KBM-7 (cell line): ENCODE measurements at regions not wholly inside any gene's neighbourhood (a gene's known extent, or its start where the extent isn't known, plus 50 kb on each side); places are given as distances from the start of the nearest gene placed in this dataset.
"Not testable (repeated sequence)": the region's sequence is repeated elsewhere in the genome, so short reads cannot be mapped to it uniquely, and the experiment has no call there.

Experiments used
- DNase-seq: peaks from one replicate; pipeline ENCODE4 v3.0.0-alpha.2; 2015
- in situ Hi-C: fragments of 300-500 bp; cut with MboI; formaldehyde crosslinking; loops from 2 replicates; pipeline ENCODE4 v1.14.3; 2020; ENCODE audit warnings: low sequenced_read_pairs, low pct_unique_long_range_greater_than_20kb, mixed read lengths

DNA sequence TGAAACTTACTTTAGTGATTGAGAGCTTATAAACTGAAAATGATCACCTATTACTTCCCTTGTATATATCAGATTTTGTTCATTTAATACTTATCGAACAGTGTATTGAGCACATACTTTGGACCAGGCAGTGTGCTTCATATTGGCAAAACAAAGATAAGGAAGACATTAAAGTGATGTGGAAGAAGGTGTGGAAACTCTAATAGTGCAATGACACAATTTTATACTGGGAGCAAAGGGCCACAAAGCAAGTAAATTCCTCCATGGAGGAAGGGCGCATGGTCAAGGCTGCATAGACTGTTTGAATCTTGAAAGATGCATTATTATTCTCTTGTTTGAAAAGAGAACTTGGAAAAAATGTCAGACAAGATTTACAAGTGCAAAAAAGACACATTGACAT is 936.5 kb upstream of the DDX18 start:
- DNase-seq = no peak
- in situ Hi-C loops = no loop called here

DNA sequence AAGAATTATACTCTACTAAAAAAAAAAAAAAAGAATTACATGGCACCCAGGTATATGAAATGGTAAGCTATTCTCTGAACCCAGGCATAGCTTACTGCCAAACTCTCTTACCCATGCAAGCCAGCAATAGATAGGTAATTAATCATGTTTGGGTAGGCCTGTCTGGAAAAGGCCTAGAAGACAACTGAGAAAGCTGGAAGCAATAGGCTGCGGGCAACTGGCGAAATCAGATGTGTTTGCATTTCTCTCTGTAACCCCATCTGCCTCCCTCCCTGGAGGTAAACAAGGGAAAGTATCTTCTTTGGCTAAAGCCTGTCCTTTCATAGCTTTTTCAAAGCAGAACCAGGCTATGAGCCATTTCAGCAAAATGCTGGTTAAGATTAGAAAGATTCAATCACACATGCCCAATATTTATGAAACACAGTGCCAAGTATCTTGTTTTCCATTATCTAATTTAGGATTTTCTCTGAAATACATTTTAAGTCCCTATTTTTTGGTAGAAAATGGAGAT is 934.8 kb upstream of the DDX18 start:
- no peak for DNase-seq
- in situ Hi-C loops = no loop called here

DNA sequence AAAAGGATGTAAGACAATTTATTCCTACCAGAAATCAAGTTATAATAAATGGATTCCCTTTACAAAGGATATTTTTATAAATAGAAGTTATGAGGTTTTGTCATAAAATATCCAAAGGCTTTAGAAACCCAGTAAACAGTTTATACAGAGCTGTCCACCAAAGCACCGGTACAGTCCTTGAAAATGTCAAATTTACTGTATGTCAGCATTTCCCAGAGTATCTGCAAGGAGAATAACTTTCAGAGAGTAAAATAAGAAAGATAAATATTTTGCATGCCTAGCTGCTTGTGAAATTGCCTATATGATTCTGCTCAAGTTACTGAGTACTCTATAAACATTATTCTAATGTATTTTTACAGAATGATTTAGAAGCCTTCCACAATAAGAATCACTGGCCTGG is 923.3 kb upstream of the DDX18 start:
- DNase-seq = no peak
- in situ Hi-C loops = no loop called here

DNA sequence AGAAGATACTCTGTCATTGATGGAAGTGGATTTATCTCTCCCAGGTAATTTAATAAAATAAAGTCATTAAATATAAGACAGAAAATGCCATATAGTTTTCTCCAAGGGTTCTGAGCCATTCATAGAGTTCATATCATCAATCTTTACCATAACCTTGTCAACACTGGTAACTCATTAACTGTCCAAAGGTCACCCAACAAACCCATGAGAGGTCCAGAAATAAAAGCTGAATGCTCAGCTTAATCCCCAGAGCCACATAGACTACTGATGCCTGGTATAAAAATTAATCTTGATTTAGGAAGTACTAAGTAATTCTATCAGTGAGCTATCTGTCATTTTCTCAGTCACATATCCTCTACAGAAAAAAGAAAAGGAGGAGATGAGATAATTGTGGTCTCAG is 903.0 kb upstream of the DDX18 start:
- DNase-seq = no peak
- in situ Hi-C loops = no loop called here

DNA sequence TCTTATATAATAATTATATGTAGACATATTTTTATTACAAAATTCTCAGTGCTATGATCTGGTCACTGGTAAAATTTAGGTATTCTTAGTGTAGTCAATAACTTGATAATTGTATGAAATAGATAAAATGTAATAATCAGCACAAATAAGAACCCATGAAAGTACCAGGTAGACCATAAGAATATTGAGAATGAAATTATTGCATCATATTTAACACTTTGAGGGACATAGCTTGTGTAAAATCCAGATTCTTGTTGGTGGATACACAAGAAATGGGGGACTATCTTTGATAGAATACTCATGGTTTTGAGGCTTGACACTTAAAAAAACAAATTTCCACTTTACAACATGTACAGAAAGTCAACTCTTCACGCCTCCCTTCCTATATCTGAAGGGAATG is 898.8 kb upstream of the DDX18 start:
- DNase-seq = no peak
- in situ Hi-C loops = no loop called here

DNA sequence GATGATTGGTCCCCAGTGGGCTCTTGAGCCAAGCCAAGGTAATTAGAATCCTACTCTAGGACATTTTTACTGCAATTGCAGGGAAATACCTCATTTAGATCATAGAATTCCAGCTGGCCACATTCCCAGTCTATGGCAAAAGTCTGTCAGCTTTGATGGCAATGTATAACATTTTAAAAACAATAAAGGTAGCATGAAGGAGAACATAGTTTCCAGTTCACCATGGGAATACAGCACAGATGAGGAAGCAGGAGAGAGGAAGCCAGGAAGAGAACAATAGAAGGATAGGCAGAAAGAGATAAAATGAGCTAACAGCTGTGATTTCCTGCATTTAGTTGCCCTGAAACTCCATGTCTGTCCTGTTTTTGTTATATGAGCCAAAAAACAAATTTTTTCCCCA is 897.3 kb upstream of the DDX18 start:
- in situ Hi-C loops = no loop called here
- no peak for DNase-seq

DNA sequence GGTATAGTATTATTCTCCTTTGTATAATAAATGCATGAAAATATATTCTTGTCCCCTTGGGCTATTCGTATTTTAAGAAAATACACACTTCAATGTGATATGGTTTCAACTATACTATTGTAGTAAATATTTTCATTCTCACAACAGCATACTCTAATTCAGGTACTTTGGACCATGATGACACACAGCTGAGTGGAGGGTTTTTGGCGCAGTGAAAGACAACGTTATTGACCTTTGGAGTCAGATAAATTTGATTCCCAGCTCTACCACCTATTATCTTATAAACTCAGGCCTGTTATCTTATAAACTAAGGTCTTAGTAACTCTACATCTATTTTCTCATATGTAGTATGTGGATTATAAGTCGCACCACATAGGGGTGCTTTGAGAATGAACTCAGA is 895.9 kb upstream of the DDX18 start:
- in situ Hi-C loops = no loop called here
- no peak for DNase-seq

DNA sequence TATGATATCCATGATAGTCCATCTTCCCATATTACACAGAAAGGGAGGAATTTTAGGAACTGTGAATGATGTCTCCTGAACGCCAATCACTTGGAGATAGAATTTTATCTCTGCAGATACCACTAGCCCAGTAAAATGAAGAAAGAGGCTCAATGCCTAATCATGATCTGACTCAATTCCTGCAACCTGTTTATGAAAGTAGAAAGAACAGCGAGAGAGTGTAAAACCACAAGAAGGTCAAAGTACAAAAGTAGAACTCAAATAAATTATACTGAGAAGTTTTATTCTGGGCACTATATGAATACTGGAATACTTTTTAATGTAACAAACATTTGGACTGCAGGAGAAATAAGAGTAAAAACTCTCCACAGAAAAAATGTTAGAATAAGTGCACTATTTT is 892.1 kb upstream of the DDX18 start:
- DNase-seq = no peak
- in situ Hi-C loops = no loop called here

DNA sequence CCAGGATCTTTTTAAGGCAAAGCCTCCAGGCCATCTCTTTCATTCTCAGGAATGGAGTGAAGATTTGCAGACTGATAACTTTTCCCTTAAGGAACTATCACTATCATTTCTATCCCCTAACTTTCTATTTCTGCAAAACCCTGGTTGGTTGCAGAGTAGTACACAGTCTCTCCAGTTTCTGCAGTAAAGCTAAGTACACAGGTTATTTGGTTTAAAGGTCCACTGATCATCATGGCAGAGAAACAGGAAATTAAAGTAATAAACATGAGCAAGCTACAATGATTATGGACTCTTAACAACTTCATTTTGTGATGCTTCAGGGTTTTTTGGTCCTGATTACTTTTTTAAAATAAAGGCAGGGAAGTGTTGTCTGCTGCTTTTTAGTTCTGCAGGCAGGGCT is 890.0 kb upstream of the DDX18 start:
- no peak for DNase-seq
- in situ Hi-C loops = no loop called here

DNA sequence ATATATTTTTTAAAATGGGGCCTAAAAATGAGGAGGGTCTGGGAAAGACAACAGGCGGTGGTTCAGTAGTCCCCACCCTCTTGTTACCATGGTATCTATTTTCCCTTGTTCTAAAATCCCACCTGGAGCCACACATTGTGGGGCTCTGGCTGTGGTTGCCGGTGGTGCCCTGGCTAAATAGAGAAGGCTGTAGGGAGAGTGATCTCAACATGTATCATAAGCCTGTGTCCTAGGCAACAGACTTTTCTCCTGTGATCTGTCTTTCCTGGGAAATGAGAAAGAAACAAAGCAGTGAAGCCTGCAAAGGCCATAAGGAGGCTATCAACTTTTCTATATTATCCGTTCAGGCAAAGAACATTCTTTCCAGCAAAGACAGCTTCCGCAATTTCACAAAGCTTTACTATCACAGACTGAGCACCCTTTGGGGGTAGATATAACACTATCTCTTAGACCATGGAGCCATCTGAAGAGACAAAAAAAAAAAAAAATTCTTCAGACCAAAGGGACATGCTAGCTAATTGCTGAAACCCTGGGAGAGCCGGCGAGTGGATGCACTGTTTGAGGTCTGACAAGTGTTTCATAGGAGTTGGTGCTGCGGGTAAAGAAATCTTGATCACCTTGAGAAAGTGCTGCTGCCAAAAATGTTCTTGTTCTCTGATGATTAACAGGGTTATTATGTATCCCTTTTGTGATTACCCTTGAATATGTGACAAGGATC is 879.2 kb upstream of the DDX18 start:
- in situ Hi-C loops = no loop called here
- DNase-seq = no peak

DNA sequence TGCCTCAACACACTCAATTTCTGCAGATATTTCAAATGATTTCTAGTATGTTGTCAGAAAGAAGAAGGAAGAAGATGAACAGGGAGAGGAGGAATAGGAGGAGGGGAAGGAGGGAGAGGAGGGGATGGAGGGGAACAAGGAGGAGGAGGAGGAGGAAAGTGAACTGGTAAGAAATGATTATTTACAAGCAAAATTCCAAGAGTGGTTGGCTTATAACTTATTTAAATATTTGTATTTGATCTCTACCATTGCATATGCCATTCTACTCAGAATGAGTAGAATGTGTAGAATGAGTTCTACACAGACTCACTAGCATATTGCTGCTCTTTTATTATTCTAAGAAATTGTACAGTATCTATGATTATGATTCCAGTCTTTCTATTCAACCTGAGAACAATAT is 866.2 kb upstream of the DDX18 start:
- in situ Hi-C loops = no loop called here
- DNase-seq = no peak

DNA sequence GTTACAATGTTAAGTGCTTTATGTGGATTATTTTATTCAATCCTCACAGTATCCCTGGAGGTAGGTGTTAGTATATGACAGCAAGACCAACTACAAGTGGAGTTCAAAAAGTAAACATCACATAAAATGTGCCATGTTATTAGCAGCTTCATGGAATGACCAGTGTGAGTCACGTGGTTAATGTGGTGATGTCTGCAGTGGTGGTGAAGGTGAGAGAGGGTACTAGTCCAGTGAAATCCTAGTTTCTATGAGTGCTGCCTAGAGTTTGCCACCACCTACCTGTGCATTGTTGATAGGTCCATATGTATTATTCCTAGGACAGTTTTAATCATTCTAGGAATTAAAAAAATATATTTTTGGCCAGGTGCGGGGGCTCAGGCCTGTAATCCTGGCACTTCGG is 865.2 kb upstream of the DDX18 start:
- in situ Hi-C loops = no loop called here

DNA sequence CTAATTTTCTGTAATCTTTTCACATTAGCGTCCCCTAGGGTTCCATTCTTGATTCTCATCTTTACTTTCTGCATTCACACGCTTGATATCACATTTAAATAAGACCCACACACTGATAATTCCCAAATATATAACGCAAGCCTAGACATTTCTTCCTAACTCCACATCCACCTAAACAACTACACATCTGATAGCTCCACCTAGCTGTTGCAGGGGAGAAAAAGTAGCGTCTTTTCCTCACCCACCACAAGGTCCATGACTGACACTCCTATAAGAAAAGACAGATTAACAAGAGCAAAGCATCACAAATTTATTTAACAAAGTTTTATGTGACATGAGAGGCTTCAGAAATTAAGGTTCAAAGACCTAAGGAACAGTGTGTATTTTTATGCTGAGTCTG is 862.2 kb upstream of the DDX18 start:
- peak; percentile 9 for DNase-seq
- in situ Hi-C loops = no loop called here

More for the DNA sequence above, 865.2 kb upstream of the DDX18 start:
- DNase-seq = no peak

DNA sequence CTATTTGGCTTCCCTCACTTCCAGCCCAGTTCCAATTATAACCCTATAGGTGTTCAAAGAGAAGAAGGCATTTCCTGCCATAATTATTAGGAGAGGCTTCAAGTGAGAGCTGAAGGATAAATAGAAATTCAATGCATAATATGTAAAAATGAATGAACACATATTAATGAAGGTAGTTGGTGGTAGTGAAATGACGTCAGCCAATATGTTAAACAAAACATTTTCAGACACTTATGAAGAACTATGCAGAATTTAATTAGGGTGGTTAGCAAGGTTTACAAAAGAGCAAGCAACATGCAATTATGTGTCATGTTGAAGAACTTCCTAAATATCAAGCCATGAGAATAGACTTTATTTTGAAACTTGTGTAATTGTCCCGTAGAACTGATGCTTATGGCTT is 858.8 kb upstream of the DDX18 start:
- in situ Hi-C loops = no loop called here
- DNase-seq = no peak

DNA sequence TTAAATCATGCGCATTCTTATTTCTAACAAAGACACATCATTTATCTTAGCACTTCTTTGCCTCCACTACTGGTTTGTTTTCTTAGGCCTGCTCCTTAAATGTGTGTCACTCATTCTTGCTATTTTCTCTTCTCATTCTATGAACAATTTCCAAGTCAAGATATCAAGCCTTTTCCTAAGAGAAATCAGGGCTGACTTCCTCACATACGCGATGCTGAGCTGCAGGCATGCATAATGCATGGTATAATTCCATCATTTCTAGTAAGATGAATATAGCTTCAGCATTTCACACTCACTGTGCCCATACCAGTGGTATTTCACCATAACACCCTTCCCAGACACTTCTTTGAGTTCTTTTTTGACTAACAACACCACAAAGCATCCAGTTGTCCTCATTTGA is 838.9 kb upstream of the DDX18 start:
- in situ Hi-C loops = no loop called here
- DNase-seq = no peak

DNA sequence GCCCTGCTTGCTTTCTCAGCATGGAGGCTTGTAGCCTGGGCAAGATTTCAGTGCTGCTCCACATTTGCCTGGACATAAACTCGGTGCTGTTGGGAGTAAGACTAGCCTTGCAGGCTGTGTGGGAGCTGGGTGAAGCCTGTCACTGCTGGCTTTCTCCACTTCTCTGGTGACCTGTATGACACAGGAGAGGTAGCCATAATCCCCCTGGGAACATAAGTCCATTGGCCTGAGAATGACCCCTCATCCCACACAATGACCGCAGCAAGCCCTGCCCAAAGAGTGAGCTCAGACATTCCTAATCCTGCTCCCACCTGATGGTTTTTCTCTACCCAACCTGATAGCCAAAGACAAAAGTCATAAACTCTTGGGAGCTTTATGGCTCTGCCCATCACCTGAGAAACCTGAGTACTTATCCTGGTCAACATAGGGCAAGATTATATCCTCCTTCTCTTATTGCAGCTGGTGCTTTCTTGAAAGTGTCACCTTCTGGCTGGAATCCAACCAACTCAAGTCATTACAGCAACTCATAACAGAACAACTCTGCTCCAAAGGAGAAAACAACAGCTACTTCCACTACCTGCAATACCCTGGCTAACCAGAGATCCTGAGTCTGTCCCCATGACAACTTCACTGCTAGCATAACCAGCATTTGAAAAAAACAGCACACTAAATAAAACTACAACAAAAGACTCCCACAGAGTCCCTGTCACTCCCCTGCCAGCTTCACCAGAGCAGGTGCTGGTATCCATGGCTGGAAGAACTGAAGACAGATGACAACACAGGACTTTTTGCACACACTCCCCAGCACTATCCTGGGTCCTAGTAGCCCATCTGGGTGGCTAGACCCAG is 834.4 kb upstream of the DDX18 start:
- in situ Hi-C loops = no loop called here
- DNase-seq = no peak

DNA sequence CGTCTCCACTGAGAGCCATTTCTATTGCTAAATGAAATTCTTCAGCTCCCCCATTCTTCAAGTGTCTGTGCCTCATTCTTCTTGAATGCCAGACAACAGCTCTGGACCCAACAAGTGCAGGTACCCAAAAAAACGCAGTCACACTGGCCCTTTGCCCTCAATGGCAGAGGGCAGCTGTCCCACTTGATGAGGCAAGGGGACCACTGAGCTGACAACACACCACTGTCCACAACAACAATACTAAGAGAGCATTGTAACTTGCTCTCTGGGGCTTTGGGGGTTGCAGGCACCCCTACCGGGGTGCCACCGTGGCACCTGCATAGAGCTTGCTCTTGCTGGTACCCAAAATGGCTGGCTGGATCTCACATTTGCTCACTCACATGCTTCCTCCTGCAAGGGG is 827.0 kb upstream of the DDX18 start:
- no peak for DNase-seq
- in situ Hi-C loops = no loop called here

DNA sequence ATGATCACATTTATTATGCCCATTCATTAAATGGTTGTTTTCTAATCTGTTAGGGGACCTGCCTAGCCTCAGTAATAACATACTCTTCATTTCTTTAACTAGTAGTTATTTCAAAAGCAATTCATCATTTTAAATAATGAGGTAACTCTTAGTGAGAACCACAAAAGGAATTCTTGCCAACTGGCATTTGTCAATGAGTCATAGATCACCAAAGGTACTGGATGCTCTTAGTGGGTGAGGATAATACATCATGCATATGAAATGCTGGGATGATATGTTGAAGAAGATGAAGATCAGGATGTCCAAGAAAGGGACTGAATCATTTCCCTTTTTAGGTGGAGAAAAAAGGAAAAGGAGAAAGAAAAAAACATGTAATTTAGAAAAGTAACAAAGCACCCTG is 826.2 kb upstream of the DDX18 start:
- in situ Hi-C loops = no loop called here

DNA sequence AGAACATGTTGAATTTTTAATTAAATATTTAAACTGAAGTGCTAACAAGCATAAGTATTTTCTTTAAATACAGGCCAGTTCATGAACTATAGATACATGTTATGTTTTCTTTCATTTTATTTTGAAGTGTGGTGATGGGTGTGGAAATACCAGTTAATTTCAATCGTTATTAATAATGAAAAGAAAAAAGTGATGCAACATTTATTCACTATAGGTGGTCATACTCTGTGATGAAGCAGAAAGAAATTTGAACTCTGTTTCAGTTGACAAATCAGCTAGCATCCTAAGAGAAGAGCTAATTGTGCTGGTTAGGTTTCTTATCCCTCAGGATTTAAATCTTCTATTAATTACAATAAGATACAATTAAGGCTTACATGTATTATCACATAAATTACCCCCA is 795.1 kb upstream of the DDX18 start:
- DNase-seq = no peak
- in situ Hi-C loops = no loop called here

More for the DNA sequence above, 826.2 kb upstream of the DDX18 start:
- no peak for DNase-seq

DNA sequence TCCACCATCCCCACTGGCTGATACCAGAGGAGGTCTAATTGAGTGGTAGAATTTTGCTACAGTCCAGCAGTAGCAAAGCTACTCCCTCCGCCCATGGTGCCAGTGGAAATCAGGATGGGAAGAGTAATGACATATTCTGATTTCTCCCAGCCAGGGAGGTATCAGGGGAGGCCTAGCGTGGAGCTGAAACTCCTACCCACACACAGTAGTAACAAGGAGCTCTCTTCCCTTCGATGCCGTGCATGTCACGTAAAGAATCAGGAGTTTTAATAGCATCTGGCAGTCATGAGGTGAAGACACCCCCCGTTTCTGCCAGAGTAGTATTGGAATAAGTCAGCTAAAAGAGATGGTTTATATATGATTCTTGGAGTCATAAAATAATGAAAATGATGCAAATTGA is 786.8 kb upstream of the DDX18 start:
- in situ Hi-C loops = no loop called here
- no peak for DNase-seq

DNA sequence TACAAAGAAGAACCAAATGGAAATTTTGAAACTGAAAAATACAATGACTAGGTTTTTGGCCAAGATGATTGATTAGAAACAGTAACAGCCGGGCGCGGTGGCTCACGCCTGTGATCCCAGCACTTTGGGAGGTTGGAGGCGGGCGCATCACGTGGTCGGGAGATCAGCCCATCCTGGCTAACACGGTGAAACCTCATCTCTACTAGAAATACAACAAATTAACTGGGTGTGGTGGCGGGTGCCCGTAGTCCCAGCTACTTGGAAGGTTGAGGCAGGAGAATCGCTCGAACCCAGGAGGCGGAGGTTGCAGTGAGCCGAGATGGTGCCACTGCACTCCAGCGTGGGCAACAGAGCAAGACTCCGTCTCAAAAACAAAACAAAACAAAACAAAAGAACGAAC is 785.8 kb upstream of the DDX18 start:
- in situ Hi-C loops, DNase-seq: not testable (repeated sequence)
